ENCODE measurements at regions not wholly inside any gene's neighbourhood (a gene's known extent, or its start where the extent isn't known, plus 50 kb on each side); places are given as distances from the start of the nearest gene placed in this dataset.

GRCh38 chr16:35750701-35751104, 2291.3 kb downstream of the TP53TG3F start:
- TF ChIP-seq CTCF (IDR thresholded peaks at IDR 0.05; ENCODE audit: low read depth, low read length, poor library complexity, severe bottlenecking) (no peak), EZH2phosphoT487 (IDR thresholded peaks at IDR 0.05; ENCODE audit: borderline replicate concordance, low read length) (no peak)

Measured in DOHH2 (cell line).